OCI-LY1 (cell line): ENCODE measurements at regions not wholly inside any gene's neighbourhood (a gene's known extent, or its start where the extent isn't known, plus 50 kb on each side); places are given as distances from the start of the nearest gene placed in this dataset.

Source experiments
- CTCF ChIP-seq: fragments of 200-600 bp; sonication (generic), shearing (Covaris generic); IDR thresholded peaks from 2 replicates; pipeline ENCODE4 v1.5.1; 2017; ENCODE audit warnings: mild to moderate bottlenecking, antibody characterized with exemption, low read length, moderate library complexity, mixed read lengths
- EZH2 ChIP-seq: fragments of 200-600 bp; sonication (generic), shearing (Covaris generic); IDR thresholded peaks from 2 replicates; pipeline ENCODE4 v1.8.0; 2017; ENCODE audit warnings: borderline replicate concordance, mixed run types, mild to moderate bottlenecking, antibody characterized with exemption, low read length, moderate library complexity, mixed read lengths

GRCh38 chr11:29171360-29171950, 845.4 kb downstream of the KCNA4 start:
- no peak for TF ChIP-seq CTCF
- no peak for TF ChIP-seq EZH2
